ENCODE measurements at regions not wholly inside any gene's neighbourhood (a gene's known extent, or its start where the extent isn't known, plus 50 kb on each side); places are given as distances from the start of the nearest gene placed in this dataset.

DNA sequence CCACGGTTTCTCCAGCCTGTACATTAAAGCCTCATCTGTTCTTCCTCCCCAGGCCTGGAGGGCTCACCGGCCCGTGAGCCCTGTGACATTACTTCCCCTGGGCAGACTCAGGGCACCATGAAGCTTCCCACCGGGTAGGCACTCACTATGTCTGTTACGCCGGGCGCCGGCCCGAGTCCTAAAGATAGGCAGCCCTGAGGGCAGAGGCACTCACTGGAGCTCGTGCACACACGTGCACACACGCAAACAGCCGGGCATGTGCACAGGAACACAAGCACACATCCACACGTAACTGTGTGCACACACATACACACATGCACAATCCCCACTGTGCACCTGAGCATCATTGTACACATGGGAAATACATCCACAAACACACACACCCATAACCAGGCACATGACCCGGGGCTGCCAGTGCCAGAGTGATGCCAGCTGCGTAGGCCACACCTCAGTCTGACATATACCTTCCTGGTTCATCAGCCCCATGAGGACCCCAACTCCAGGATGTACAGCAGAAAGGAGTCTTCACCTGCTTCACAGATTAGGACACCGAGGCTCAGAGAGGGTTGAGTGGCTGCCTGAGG is 83.7 kb downstream of the YTHDF1 start:
- H3K4me3 ChIP-seq (ENCODE audit: insufficient read depth, low read depth, low read length), result no peak overlapping the region
- no peaks in the 10 kb centered on the region for H3K36me3 ChIP-seq (replicated peaks; ENCODE audit: control insufficient read depth, insufficient read depth, low read length)
- DNase-seq, result peak; percentile 32
- peaks cover 4% of the 10 kb centered on the region for H3K27me3 ChIP-seq (ENCODE audit: control insufficient read depth, insufficient read depth, low read length)

GRCh38 chr20:63130658-63131577 is 85.0 kb downstream of the YTHDF1 start:
- DNase-seq, result peak; percentile 65
- Histone ChIP-seq H3K4me3 (ENCODE audit: insufficient read depth, low read depth, low read length) (no peak overlapping the region), H3K36me3 (replicated peaks; ENCODE audit: control insufficient read depth, insufficient read depth, low read length) (no peaks in the 10 kb centered on the region), H3K27me3 (ENCODE audit: control insufficient read depth, insufficient read depth, low read length) (peaks cover 4% of the 10 kb centered on the region)

DNA sequence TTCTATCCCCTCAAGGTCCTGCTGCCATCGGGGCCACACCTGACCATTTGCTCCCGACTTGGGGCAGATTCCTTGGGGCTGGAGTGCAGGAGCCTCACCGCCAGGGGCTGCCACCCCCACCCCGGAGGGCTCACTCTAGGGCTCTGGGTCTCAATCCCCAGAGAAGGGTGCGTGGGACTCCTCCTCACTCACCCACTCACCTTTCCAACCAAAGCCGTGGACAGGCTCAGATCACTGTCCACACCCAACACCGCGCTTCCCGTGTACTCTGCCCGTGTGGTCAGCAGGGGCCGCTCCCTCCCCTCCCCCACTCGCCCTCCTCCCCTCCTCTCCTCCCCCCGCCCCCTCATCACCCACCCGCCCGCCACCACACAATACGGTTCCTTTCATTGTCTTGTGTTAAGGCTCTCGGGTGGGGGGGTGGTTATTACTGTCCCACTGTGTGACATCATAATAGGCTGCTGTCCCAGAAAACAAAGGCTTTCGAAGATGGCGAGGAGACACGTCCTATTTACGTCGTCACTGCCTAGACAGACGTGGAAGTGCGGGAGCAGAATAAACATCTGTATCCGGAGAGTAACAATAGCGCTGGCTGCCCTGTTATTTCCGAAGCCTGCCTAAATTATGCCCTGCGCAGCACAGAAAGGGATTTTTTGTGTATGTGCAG is 85.8 kb downstream of the YTHDF1 start:
- no peaks in the 10 kb centered on the region for H3K36me3 ChIP-seq (replicated peaks; ENCODE audit: control insufficient read depth, insufficient read depth, low read length)
- peak; percentile 87 for DNase-seq
- H3K4me3 ChIP-seq (ENCODE audit: insufficient read depth, low read depth, low read length), result peak overlapping the region; percentile 14; the same call in 1 of the 2 replicates
- peaks cover 4% of the 10 kb centered on the region for H3K27me3 ChIP-seq (ENCODE audit: control insufficient read depth, insufficient read depth, low read length)

DNA sequence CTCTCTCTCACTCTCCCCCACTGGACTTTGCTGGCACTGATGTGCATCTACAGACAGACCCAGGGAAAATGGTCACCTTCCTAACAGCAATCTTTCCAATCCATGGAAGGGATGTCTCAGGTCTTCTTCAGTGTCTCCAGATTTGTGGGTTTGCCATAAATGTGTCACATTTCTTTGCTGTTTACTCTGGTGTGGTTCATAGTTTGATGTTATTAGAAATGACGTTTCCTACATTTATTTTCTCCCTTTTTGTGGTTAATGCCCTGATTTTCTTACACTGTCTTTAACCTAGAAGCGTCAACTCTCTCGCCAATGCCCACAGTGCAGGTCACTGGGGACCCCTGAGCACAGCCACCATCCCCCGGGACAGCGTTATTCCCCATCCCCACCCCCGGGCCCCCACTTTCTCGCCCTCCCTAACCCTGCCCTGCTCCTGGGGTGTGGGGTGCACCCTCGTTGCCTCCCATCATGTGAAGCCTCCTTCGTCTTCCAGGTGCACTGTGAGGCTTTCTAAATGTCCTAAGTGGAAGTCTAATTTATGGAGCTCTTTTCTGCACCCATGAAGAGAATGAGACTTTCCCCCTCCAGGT is 86.5 kb downstream of the YTHDF1 start:
- no peaks in the 10 kb centered on the region for H3K36me3 ChIP-seq (replicated peaks; ENCODE audit: control insufficient read depth, insufficient read depth, low read length)
- peaks cover 4% of the 10 kb centered on the region for H3K27me3 ChIP-seq (ENCODE audit: control insufficient read depth, insufficient read depth, low read length)
- no peak overlapping the region for H3K4me3 ChIP-seq (ENCODE audit: insufficient read depth, low read depth, low read length)
- no peak for DNase-seq

DNA sequence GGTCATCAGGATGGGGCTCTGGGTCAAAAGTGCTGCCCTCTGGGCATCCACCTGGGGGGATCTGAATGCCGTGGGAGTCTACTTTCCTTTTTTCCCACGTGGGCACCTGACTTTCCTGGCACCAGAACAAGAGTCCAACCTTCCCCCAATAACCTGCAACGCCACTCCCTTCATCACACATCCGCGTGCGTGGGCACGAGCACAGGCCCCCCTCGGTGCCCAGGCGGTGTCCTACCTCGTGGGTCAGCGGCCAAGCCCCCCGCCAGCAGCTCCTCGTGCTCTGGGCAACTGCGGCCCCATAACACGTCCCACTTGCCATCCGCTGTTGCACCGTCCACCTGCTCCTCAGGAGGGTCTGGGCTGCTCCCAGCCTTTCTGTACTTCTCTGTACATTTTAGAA is 87.0 kb downstream of the YTHDF1 start:
- DNase-seq, result peak; percentile 36
- Histone ChIP-seq H3K36me3 (replicated peaks; ENCODE audit: control insufficient read depth, insufficient read depth, low read length) (no peaks in the 10 kb centered on the region), H3K4me3 (ENCODE audit: insufficient read depth, low read depth, low read length) (no peak overlapping the region), H3K27me3 (ENCODE audit: control insufficient read depth, insufficient read depth, low read length) (peaks cover 4% of the 10 kb centered on the region)

DNA sequence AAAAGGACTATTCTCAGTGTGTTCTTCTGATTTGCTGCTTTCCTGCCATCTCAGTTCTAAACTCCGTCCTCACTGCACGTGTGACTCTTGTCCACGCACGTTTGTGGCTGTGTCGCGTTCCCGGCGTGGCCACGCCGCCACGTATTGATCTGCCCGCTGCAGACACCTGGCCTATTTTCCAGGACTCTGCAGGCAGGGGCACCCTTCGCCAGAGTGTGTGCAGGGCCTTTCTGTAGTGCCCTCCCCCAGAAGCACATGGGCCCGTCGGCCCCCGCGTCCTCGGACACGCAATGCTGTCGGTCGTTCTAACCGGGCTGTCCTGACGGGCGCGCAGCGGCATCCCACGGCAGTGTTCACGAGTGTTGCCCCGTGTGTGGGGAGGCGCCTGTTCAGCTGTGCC is 87.6 kb downstream of the YTHDF1 start:
- H3K4me3 ChIP-seq (ENCODE audit: insufficient read depth, low read depth, low read length), result no peak overlapping the region
- peak; percentile 48 for DNase-seq
- no peaks in the 10 kb centered on the region for H3K36me3 ChIP-seq (replicated peaks; ENCODE audit: control insufficient read depth, insufficient read depth, low read length)
- H3K27me3 ChIP-seq (ENCODE audit: control insufficient read depth, insufficient read depth, low read length), result peaks cover 4% of the 10 kb centered on the region

DNA sequence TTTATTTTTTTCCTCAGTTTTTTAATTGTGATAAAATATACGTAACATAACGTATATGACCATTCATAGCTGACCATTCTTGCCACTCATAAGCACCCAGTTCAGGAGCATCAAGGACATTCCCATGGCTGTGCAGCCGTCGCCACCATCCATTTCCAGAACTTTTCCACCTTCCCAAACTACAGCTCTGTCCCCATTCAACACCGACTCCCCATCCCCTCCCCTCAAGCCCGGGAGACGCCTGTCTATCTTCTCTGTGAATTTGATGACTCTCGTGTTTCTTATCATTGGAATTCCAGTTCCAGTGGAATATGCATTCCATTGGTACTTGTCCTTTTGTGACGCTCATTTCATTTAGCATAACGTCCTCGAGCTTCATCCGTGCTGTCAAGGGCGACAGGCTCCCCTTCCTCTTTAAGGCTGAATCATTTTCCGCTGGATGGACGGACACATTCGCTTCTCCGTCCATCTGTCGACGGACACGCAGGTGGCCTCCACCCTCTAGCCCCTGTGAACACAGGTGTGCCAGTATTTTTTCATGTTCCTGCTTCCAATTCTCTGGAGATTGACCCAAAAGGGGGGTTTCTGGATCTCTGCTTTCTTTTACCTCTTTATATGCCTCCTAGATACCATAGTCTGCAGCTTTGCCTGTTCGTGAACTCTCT is 88.1 kb downstream of the YTHDF1 start:
- H3K4me3 ChIP-seq (ENCODE audit: insufficient read depth, low read depth, low read length), result no peak overlapping the region
- H3K27me3 ChIP-seq (ENCODE audit: control insufficient read depth, insufficient read depth, low read length), result peaks cover 4% of the 10 kb centered on the region
- H3K36me3 ChIP-seq (replicated peaks; ENCODE audit: control insufficient read depth, insufficient read depth, low read length), result no peaks in the 10 kb centered on the region
- DNase-seq, result peak; percentile 48

GRCh38 chr20:63126876-63127699 is 88.8 kb downstream of the YTHDF1 start:
- Histone ChIP-seq H3K4me3 (ENCODE audit: insufficient read depth, low read depth, low read length) (no peak overlapping the region), H3K36me3 (replicated peaks; ENCODE audit: control insufficient read depth, insufficient read depth, low read length) (no peaks in the 10 kb centered on the region), H3K27me3 (ENCODE audit: control insufficient read depth, insufficient read depth, low read length) (peaks cover 4% of the 10 kb centered on the region)
- DNase-seq, result peak; percentile 42

- Histone ChIP-seq H3K4me3 (ENCODE audit: insufficient read depth, low read depth, low read length) (no peak overlapping the region), H3K27me3 (ENCODE audit: control insufficient read depth, insufficient read depth, low read length) (peaks cover 4% of the 10 kb centered on the region), H3K36me3 (replicated peaks; ENCODE audit: control insufficient read depth, insufficient read depth, low read length) (no peaks in the 10 kb centered on the region)
- peak; percentile 66 for DNase-seq
Observed at GRCh38 chr20:63125838-63126601, 89.9 kb downstream of the YTHDF1 start.

- DNase-seq, result peak; percentile 57
- Histone ChIP-seq H3K27me3 (ENCODE audit: control insufficient read depth, insufficient read depth, low read length) (peaks cover 4% of the 10 kb centered on the region), H3K4me3 (ENCODE audit: insufficient read depth, low read depth, low read length) (no peak overlapping the region), H3K36me3 (replicated peaks; ENCODE audit: control insufficient read depth, insufficient read depth, low read length) (no peaks in the 10 kb centered on the region)
Observed at GRCh38 chr20:63125581-63125837, 90.4 kb downstream of the YTHDF1 start.

GRCh38 chr20:63124782-63125580 is 91.0 kb downstream of the YTHDF1 start:
- H3K27me3 ChIP-seq (ENCODE audit: control insufficient read depth, insufficient read depth, low read length), result peaks cover 4% of the 10 kb centered on the region
- no peaks in the 10 kb centered on the region for H3K36me3 ChIP-seq (replicated peaks; ENCODE audit: control insufficient read depth, insufficient read depth, low read length)
- peak; percentile 47 for DNase-seq
- H3K4me3 ChIP-seq (ENCODE audit: insufficient read depth, low read depth, low read length), result no peak overlapping the region

- Histone ChIP-seq H3K4me3 (ENCODE audit: insufficient read depth, low read depth, low read length) (no peak overlapping the region), H3K27me3 (ENCODE audit: control insufficient read depth, insufficient read depth, low read length) (peaks cover under 1% of the 10 kb centered on the region; the same call in 1 of the 2 replicates), H3K36me3 (replicated peaks; ENCODE audit: control insufficient read depth, insufficient read depth, low read length) (no peaks in the 10 kb centered on the region)
- DNase-seq, result peak; percentile 46
Observed at GRCh38 chr20:63124092-63124781, 91.7 kb downstream of the YTHDF1 start.
